ENCODE measurements at regions not wholly inside any gene's neighbourhood (a gene's known extent, or its start where the extent isn't known, plus 50 kb on each side); places are given as distances from the start of the nearest gene placed in this dataset.

GRCh38 chr10:28236591-28236990 lies 66.3 kb downstream of the MPP7 start:
- no peaks in the 10 kb centered on the region for H3K36me3 ChIP-seq (ENCODE audit: control insufficient read depth, low read length)
- H3K4me2 ChIP-seq (ENCODE audit: low read length): no peak overlapping the region
- no peaks in the 10 kb centered on the region for H3F3A ChIP-seq (ENCODE audit: control insufficient read depth, insufficient read depth)
- no peak overlapping the region for H3K27ac ChIP-seq (ENCODE audit: low read depth, low read length)
- no peaks in the 10 kb centered on the region for H3K9me3 ChIP-seq (ENCODE audit: control insufficient read depth, insufficient read depth, low read length)
- H3K79me2 ChIP-seq (ENCODE audit: control insufficient read depth, low read length): no peaks in the 10 kb centered on the region
- TF ChIP-seq EZH2phosphoT487 (IDR thresholded peaks at IDR 0.05; ENCODE audit: borderline replicate concordance, low read length) (no peak), CTCF (IDR thresholded peaks at IDR 0.05; ENCODE audit: low read depth, low read length, poor library complexity, severe bottlenecking) (no peak)
- H4K20me1 ChIP-seq (ENCODE audit: control insufficient read depth, insufficient read depth, low read depth, low read length): no peaks in the 10 kb centered on the region
- H3K9me2 ChIP-seq (replicated peaks; ENCODE audit: control insufficient read depth, low read length): no peaks in the 10 kb centered on the region
- no peaks in the 10 kb centered on the region for H3K27me3 ChIP-seq (ENCODE audit: control insufficient read depth, low read length)
- no peaks in the 10 kb centered on the region for H3K4me1 ChIP-seq (ENCODE audit: control insufficient read depth, low read length)
- H3K4me3 ChIP-seq (ENCODE audit: low read length): no peak overlapping the region

- H3K4me2 ChIP-seq (ENCODE audit: low read length): no peak overlapping the region
- no peaks in the 10 kb centered on the region for H3F3A ChIP-seq (ENCODE audit: control insufficient read depth, insufficient read depth)
- no peaks in the 10 kb centered on the region for H3K4me1 ChIP-seq (ENCODE audit: control insufficient read depth, low read length)
- H3K4me3 ChIP-seq (ENCODE audit: low read length): no peak overlapping the region
- H3K27me3 ChIP-seq (ENCODE audit: control insufficient read depth, low read length): peaks cover 15% of the 10 kb centered on the region
- H3K36me3 ChIP-seq (ENCODE audit: control insufficient read depth, low read length): no peaks in the 10 kb centered on the region
- TF ChIP-seq CTCF (IDR thresholded peaks at IDR 0.05; ENCODE audit: low read depth, low read length, poor library complexity, severe bottlenecking) (no peak), EZH2phosphoT487 (IDR thresholded peaks at IDR 0.05; ENCODE audit: borderline replicate concordance, low read length) (no peak)
- H3K79me2 ChIP-seq (ENCODE audit: control insufficient read depth, low read length): no peaks in the 10 kb centered on the region
- no peaks in the 10 kb centered on the region for H3K9me3 ChIP-seq (ENCODE audit: control insufficient read depth, insufficient read depth, low read length)
- H4K20me1 ChIP-seq (ENCODE audit: control insufficient read depth, insufficient read depth, low read depth, low read length): no peaks in the 10 kb centered on the region
- H3K9me2 ChIP-seq (replicated peaks; ENCODE audit: control insufficient read depth, low read length): no peaks in the 10 kb centered on the region
- H3K27ac ChIP-seq (ENCODE audit: low read depth, low read length): no peak overlapping the region
Observed at GRCh38 chr10:28220811-28221210, 82.1 kb downstream of the MPP7 start.

GRCh38 chr10:28219251-28219650 lies 83.6 kb downstream of the MPP7 start:
- H3K4me2 ChIP-seq (ENCODE audit: low read length): no peak overlapping the region
- TF ChIP-seq EZH2phosphoT487 (IDR thresholded peaks at IDR 0.05; ENCODE audit: borderline replicate concordance, low read length): no peak
- TF ChIP-seq CTCF (IDR thresholded peaks at IDR 0.05; ENCODE audit: low read depth, low read length, poor library complexity, severe bottlenecking): no peak
- no peaks in the 10 kb centered on the region for H3K79me2 ChIP-seq (ENCODE audit: control insufficient read depth, low read length)
- no peaks in the 10 kb centered on the region for H3K9me3 ChIP-seq (ENCODE audit: control insufficient read depth, insufficient read depth, low read length)
- no peaks in the 10 kb centered on the region for H4K20me1 ChIP-seq (ENCODE audit: control insufficient read depth, insufficient read depth, low read depth, low read length)
- H3K4me1 ChIP-seq (ENCODE audit: control insufficient read depth, low read length): no peaks in the 10 kb centered on the region
- no peaks in the 10 kb centered on the region for H3F3A ChIP-seq (ENCODE audit: control insufficient read depth, insufficient read depth)
- no peak overlapping the region for H3K4me3 ChIP-seq (ENCODE audit: low read length)
- no peak overlapping the region for H3K27ac ChIP-seq (ENCODE audit: low read depth, low read length)
- peaks cover 9% of the 10 kb centered on the region for H3K27me3 ChIP-seq (ENCODE audit: control insufficient read depth, low read length)
- no peaks in the 10 kb centered on the region for H3K9me2 ChIP-seq (replicated peaks; ENCODE audit: control insufficient read depth, low read length)
- H3K36me3 ChIP-seq (ENCODE audit: control insufficient read depth, low read length): no peaks in the 10 kb centered on the region

GRCh38 chr10:28217848-28218247 lies 85.0 kb downstream of the MPP7 start:
- Histone ChIP-seq H3K4me1 (ENCODE audit: control insufficient read depth, low read length) (no peaks in the 10 kb centered on the region), H3K4me3 (ENCODE audit: low read length) (no peak overlapping the region), H3K79me2 (ENCODE audit: control insufficient read depth, low read length) (no peaks in the 10 kb centered on the region), H3K36me3 (ENCODE audit: control insufficient read depth, low read length) (no peaks in the 10 kb centered on the region), H3K4me2 (ENCODE audit: low read length) (no peak overlapping the region), H3F3A (ENCODE audit: control insufficient read depth, insufficient read depth) (no peaks in the 10 kb centered on the region), H3K27ac (ENCODE audit: low read depth, low read length) (no peak overlapping the region), H4K20me1 (ENCODE audit: control insufficient read depth, insufficient read depth, low read depth, low read length) (no peaks in the 10 kb centered on the region), H3K9me2 (replicated peaks; ENCODE audit: control insufficient read depth, low read length) (no peaks in the 10 kb centered on the region), H3K27me3 (ENCODE audit: control insufficient read depth, low read length) (peaks cover 9% of the 10 kb centered on the region), H3K9me3 (ENCODE audit: control insufficient read depth, insufficient read depth, low read length) (no peaks in the 10 kb centered on the region)
- TF ChIP-seq CTCF (IDR thresholded peaks at IDR 0.05; ENCODE audit: low read depth, low read length, poor library complexity, severe bottlenecking) (no peak), EZH2phosphoT487 (IDR thresholded peaks at IDR 0.05; ENCODE audit: borderline replicate concordance, low read length) (no peak)
